Thyroid gland (tissue), 4 donors: ENCODE measurements at regions not wholly inside any gene's neighbourhood (a gene's known extent, or its start where the extent isn't known, plus 50 kb on each side); places are given as distances from the start of the nearest gene placed in this dataset.

ENCODE experiments used
- POLR2A ChIP-seq, 2 donors: fragments of 450-650 bp; IDR thresholded peaks; one replicate each; pipeline ENCODE4 v1.6.1; 2017; ENCODE audit warnings: antibody characterized with exemption in 2 of 2, mild to moderate bottlenecking in 2 of 2, moderate library complexity in 1 of 2
- TF ChIP-seq, protein P1 (sequence below), 6 experiments: fragments of 200-600 bp in 3 of 6; fragments of 450-650 bp in 3 of 6; sonication (generic) in 3 of 6; IDR thresholded peaks; one replicate each; pipeline ENCODE4 v1.5.1; 2016 to 2019; ENCODE audit warnings: antibody characterized with exemption in 6 of 6, mild to moderate bottlenecking in 2 of 6, inconsistent platforms in 1 of 6, moderate library complexity in 1 of 6

DNA sequence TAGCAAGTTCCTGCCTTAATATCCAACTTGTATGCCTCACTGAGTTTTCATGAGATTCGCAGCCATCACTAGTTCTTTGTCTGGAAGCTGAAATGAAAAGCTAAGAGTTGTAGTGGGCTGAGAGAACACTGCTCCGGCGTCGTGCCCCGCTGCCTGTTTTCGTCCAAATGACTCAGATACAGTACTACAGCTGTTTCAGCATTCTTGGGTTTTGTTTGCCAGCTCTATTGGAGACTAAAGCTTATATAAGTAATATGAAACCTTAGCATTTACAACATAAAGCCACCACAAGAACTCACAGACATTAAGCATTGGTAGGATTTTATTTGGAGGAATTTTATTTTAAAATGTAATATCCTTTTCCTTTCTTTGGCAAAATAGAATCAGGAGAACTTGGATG, 299.7 kb downstream of the DLEU7 start:
- TF ChIP-seq, protein P1, sequence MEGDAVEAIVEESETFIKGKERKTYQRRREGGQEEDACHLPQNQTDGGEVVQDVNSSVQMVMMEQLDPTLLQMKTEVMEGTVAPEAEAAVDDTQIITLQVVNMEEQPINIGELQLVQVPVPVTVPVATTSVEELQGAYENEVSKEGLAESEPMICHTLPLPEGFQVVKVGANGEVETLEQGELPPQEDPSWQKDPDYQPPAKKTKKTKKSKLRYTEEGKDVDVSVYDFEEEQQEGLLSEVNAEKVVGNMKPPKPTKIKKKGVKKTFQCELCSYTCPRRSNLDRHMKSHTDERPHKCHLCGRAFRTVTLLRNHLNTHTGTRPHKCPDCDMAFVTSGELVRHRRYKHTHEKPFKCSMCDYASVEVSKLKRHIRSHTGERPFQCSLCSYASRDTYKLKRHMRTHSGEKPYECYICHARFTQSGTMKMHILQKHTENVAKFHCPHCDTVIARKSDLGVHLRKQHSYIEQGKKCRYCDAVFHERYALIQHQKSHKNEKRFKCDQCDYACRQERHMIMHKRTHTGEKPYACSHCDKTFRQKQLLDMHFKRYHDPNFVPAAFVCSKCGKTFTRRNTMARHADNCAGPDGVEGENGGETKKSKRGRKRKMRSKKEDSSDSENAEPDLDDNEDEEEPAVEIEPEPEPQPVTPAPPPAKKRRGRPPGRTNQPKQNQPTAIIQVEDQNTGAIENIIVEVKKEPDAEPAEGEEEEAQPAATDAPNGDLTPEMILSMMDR (IDR thresholded peaks at IDR 0.05), result no peak
- no peak for TF ChIP-seq POLR2A (IDR thresholded peaks at IDR 0.05)
